Pulmonary artery endothelial cell (primary cell): ENCODE measurements at regions not wholly inside any gene's neighbourhood (a gene's known extent, or its start where the extent isn't known, plus 50 kb on each side); places are given as distances from the start of the nearest gene placed in this dataset.

Experiments used
- DNase-seq: peaks from one replicate; pipeline ENCODE4 v3.0.0-alpha.2; 2011; ENCODE audit warnings: low read depth, low spot score

GRCh38 chr2:41464395-41464794 is 583.4 kb upstream of the PKDCC start:
- DNase-seq = no peak

GRCh38 chr2:41475959-41476358 is 571.9 kb upstream of the PKDCC start:
- DNase-seq = no peak

GRCh38 chr2:41482659-41483058 is 565.2 kb upstream of the PKDCC start:
- DNase-seq = no peak

- no peak for DNase-seq
These were observed 564.6 kb upstream of the PKDCC start for GRCh38 chr2:41483226-41483625.

GRCh38 chr2:41483982-41484857 is 563.6 kb upstream of the PKDCC start:
- DNase-seq = no peak

- no peak for DNase-seq
These were observed 563.0 kb upstream of the PKDCC start for GRCh38 chr2:41484858-41485234.

- no peak for DNase-seq
These were observed 560.9 kb upstream of the PKDCC start for GRCh38 chr2:41486948-41487347.

GRCh38 chr2:41488888-41489287 is 558.9 kb upstream of the PKDCC start:
- no peak for DNase-seq

- no peak for DNase-seq
These were observed 558.2 kb upstream of the PKDCC start for GRCh38 chr2:41489638-41490037.

- no peak for DNase-seq
These were observed 552.8 kb upstream of the PKDCC start for GRCh38 chr2:41495050-41495449.

- no peak for DNase-seq
These were observed 550.9 kb upstream of the PKDCC start for GRCh38 chr2:41496908-41497307.

- no peak for DNase-seq
These were observed 549.0 kb upstream of the PKDCC start for GRCh38 chr2:41498781-41499180.

GRCh38 chr2:41500895-41501294 is 546.9 kb upstream of the PKDCC start:
- no peak for DNase-seq

- DNase-seq = no peak
These were observed 545.1 kb upstream of the PKDCC start for GRCh38 chr2:41502752-41503151.

GRCh38 chr2:41504532-41504931 is 543.3 kb upstream of the PKDCC start:
- DNase-seq = no peak

GRCh38 chr2:41510108-41510507 is 537.7 kb upstream of the PKDCC start:
- no peak for DNase-seq

GRCh38 chr2:41521211-41521610 is 526.6 kb upstream of the PKDCC start:
- no peak for DNase-seq

GRCh38 chr2:41527525-41528323 is 520.1 kb upstream of the PKDCC start:
- no peak for DNase-seq

GRCh38 chr2:41535575-41535974 is 512.2 kb upstream of the PKDCC start:
- no peak for DNase-seq

GRCh38 chr2:41540272-41540998 is 507.4 kb upstream of the PKDCC start:
- no peak for DNase-seq

- no peak for DNase-seq
These were observed 504.1 kb upstream of the PKDCC start for GRCh38 chr2:41543726-41544125.

GRCh38 chr2:41544709-41545108 is 503.1 kb upstream of the PKDCC start:
- DNase-seq = no peak
